ENCODE measurements at regions not wholly inside any gene's neighbourhood (a gene's known extent, or its start where the extent isn't known, plus 50 kb on each side); places are given as distances from the start of the nearest gene placed in this dataset.
A peak's percentile ranks its signal among the peaks of the same experiment; 100 is the strongest.
"Not testable (repeated sequence)": the region's sequence is repeated elsewhere in the genome, so short reads cannot be mapped to it uniquely, and the experiment has no call there.

GRCh38 chr17:83159204-83160049, 80.0 kb downstream of the METRNL start:
- no peak for DNase-seq (ENCODE audit: low spot score)

- DNase-seq (ENCODE audit: low spot score): no peak
These were observed 81.3 kb downstream of the METRNL start for GRCh38 chr17:83160443-83161297.

- DNase-seq (ENCODE audit: low spot score): no peak
These were observed 82.1 kb downstream of the METRNL start for GRCh38 chr17:83161298-83162034.

- no peak for DNase-seq (ENCODE audit: low spot score)
These were observed 82.8 kb downstream of the METRNL start for GRCh38 chr17:83162035-83162745.

- no peak for DNase-seq (ENCODE audit: low spot score)
These were observed 85.1 kb downstream of the METRNL start for GRCh38 chr17:83164490-83164889.

GRCh38 chr17:83170571-83171260, 91.3 kb downstream of the METRNL start:
- no peak for DNase-seq (ENCODE audit: low spot score)

GRCh38 chr17:83171661-83172060, 92.3 kb downstream of the METRNL start:
- DNase-seq (ENCODE audit: low spot score): no peak

- not testable (repeated sequence) for DNase-seq (ENCODE audit: low spot score)
These were observed 92.7 kb downstream of the METRNL start for GRCh38 chr17:83172099-83172498.

GRCh38 chr17:83172646-83173045, 93.2 kb downstream of the METRNL start:
- not testable (repeated sequence) for DNase-seq (ENCODE audit: low spot score)

GRCh38 chr17:83173180-83173913, 93.9 kb downstream of the METRNL start:
- DNase-seq (ENCODE audit: low spot score): not testable (repeated sequence)

- no peak for DNase-seq (ENCODE audit: low spot score)
These were observed 94.5 kb downstream of the METRNL start for GRCh38 chr17:83173914-83174361.

GRCh38 chr17:83174362-83175118, 95.1 kb downstream of the METRNL start:
- DNase-seq (ENCODE audit: low spot score): peak; percentile 49

GRCh38 chr17:83175119-83175821, 95.9 kb downstream of the METRNL start:
- peak; percentile 69 for DNase-seq (ENCODE audit: low spot score)

- no peak for DNase-seq (ENCODE audit: low spot score)
These were observed 96.6 kb downstream of the METRNL start for GRCh38 chr17:83175822-83176622.

GRCh38 chr17:83176623-83177583, 97.5 kb downstream of the METRNL start:
- DNase-seq (ENCODE audit: low spot score): no peak

GRCh38 chr17:83177611-83178532, 98.5 kb downstream of the METRNL start:
- no peak for DNase-seq (ENCODE audit: low spot score)
